IMR-90 (cell line): ENCODE measurements at regions not wholly inside any gene's neighbourhood (a gene's known extent, or its start where the extent isn't known, plus 50 kb on each side); places are given as distances from the start of the nearest gene placed in this dataset.

ENCODE experiments used
- ATAC-seq: fragments of 200-7000 bp; cut with Tn5 transposase; 2 replicates; pipeline ENCODE4 v1.9.1; 2020; ENCODE audit warnings: low read depth, mild to moderate bottlenecking, moderate library complexity
- BruUV-seq: library from RNA; stranded (reverse); fragments of 400-500 nt; replicated peaks from 2 replicates; lab custom pipeline; 2021; lab: Mats Ljungman, UMichigan
- CTCF ChIA-PET: fragments of 300-600 bp; formaldehyde crosslinking; extraction: SDS; loops from one replicate; lab custom pipeline; 2021; ENCODE audit warnings: antibody characterized with exemption; lab: Yijun Ruan, JAX
- POLR2A ChIA-PET: fragments of 300-600 bp; sonication (Branson Sonifier 250); formaldehyde crosslinking; loops from one replicate; lab custom pipeline; 2022; ENCODE audit warnings: antibody characterized with exemption; ENCODE audit not compliant: unreplicated experiment; lab: Charles Lee
- DNase-seq: peaks from one replicate; pipeline ENCODE4 v3.0.0; 2013
- H2AFZ ChIP-seq: replicated peaks from 2 replicates; pipeline ENCODE3; 2013; ENCODE audit warnings: low read length, mild to moderate bottlenecking; ENCODE audit not compliant: poor library complexity
- H2AK5ac ChIP-seq: 2 replicates; pipeline ENCODE4 v1.6.1; 2013; ENCODE audit warnings: low read depth, low read length, inconsistent platforms
- H2AK9ac ChIP-seq: replicated peaks from 2 replicates; pipeline ENCODE3; 2013; ENCODE audit warnings: mild to moderate bottlenecking, low read depth, low read length, moderate library complexity; ENCODE audit not compliant: poor library complexity
- H2BK120ac ChIP-seq: 2 replicates; pipeline ENCODE4 v1.6.1; 2013; ENCODE audit warnings: low read depth, low read length, inconsistent platforms
- H2BK15ac ChIP-seq: 3 replicates; pipeline ENCODE4 v1.6.1; 2013; ENCODE audit warnings: low read depth, low read length, inconsistent platforms
- H2BK20ac ChIP-seq: 2 replicates; pipeline ENCODE4 v1.6.1; 2013; ENCODE audit warnings: low read depth, mild to moderate bottlenecking, inconsistent platforms, low read length, moderate library complexity
- H2BK5ac ChIP-seq: 2 replicates; pipeline ENCODE4 v1.6.1; 2013; ENCODE audit warnings: mild to moderate bottlenecking, low read depth, low read length, inconsistent platforms; ENCODE audit not compliant: poor library complexity, severe bottlenecking
- H3K14ac ChIP-seq: replicated peaks from 2 replicates; pipeline ENCODE4 v1.6.1; 2013; ENCODE audit warnings: low read depth, low read length, inconsistent platforms
- H3K18ac ChIP-seq: 2 replicates; pipeline ENCODE4 v1.6.1; 2013; ENCODE audit warnings: low read depth, low read length, control low read depth
- H3K23ac ChIP-seq: 2 replicates; pipeline ENCODE4 v1.6.1; 2013; ENCODE audit warnings: low read depth, low read length, inconsistent platforms
- H3K27ac ChIP-seq: 2 replicates; pipeline ENCODE4 v1.5.1; 2013; ENCODE audit warnings: mild to moderate bottlenecking, control low read depth, low read length; ENCODE audit not compliant: insufficient read depth
- H3K27me3 ChIP-seq: 2 replicates; pipeline ENCODE4 v1.6.1; 2013; ENCODE audit warnings: low read length; ENCODE audit not compliant: control insufficient read depth, insufficient read depth
- H3K36me3 ChIP-seq: 2 replicates; pipeline ENCODE4 v1.6.1; 2013; ENCODE audit warnings: low read length, mixed read lengths; ENCODE audit not compliant: control insufficient read depth, insufficient read depth
- H3K4ac ChIP-seq: 2 replicates; pipeline ENCODE4 v1.6.1; 2013; ENCODE audit warnings: low read depth, low read length, inconsistent platforms
- H3K4me1 ChIP-seq: 2 replicates; pipeline ENCODE4 v1.6.1; 2013; ENCODE audit warnings: low read length, mixed read lengths; ENCODE audit not compliant: control insufficient read depth, insufficient read depth
- H3K4me2 ChIP-seq: 2 replicates; pipeline ENCODE4 v1.6.1; 2013; ENCODE audit warnings: low read depth, mild to moderate bottlenecking, control low read depth, low read length, moderate library complexity
- H3K4me3 ChIP-seq: 2 replicates; pipeline ENCODE4 v1.5.1; 2013; ENCODE audit warnings: low read depth, mild to moderate bottlenecking, control low read depth, low read length, moderate library complexity; ENCODE audit not compliant: insufficient read depth
- H3K56ac ChIP-seq: 2 replicates; pipeline ENCODE4 v1.6.1; 2013; ENCODE audit warnings: low read length, inconsistent platforms; ENCODE audit not compliant: insufficient read depth; ENCODE audit errors: extremely low read depth
- H3K79me1 ChIP-seq, 2 experiments: 2 replicates each; pipeline ENCODE4 v1.6.1; 2013; ENCODE audit warnings: low read length in 2 of 2, inconsistent platforms in 1 of 2, low read depth in 1 of 2
- H3K9ac ChIP-seq: 2 replicates; pipeline ENCODE4 v1.6.1; 2013; ENCODE audit warnings: low read depth, low read length, control low read depth
- H3K9me1 ChIP-seq: 2 replicates; pipeline ENCODE4 v1.6.1; 2013; ENCODE audit warnings: low read length, inconsistent platforms; ENCODE audit not compliant: insufficient read depth
- H3K9me3 ChIP-seq: 2 replicates; pipeline ENCODE4 v1.6.1; 2013; ENCODE audit warnings: low read length; ENCODE audit not compliant: control insufficient read depth, insufficient read depth
- H4K20me1 ChIP-seq: 2 replicates; pipeline ENCODE4 v1.6.1; 2013; ENCODE audit warnings: low read length, inconsistent platforms; ENCODE audit not compliant: insufficient read depth
- H4K5ac ChIP-seq: 2 replicates; pipeline ENCODE4 v1.6.1; 2013; ENCODE audit warnings: mild to moderate bottlenecking, low read depth, low read length, control low read depth
- H4K8ac ChIP-seq, 2 experiments: 2 replicates each; pipeline ENCODE4 v1.6.1; 2013; ENCODE audit warnings: low read depth in 2 of 2, low read length in 2 of 2, control low read depth in 1 of 2, inconsistent platforms in 1 of 2
- H4K91ac ChIP-seq: 2 replicates; pipeline ENCODE4 v1.6.1; 2013; ENCODE audit warnings: low read depth, low read length, inconsistent platforms; ENCODE audit not compliant: insufficient read depth
- CHD1 ChIP-seq: IDR thresholded peaks from 2 replicates; pipeline ENCODE4 v1.6.1; 2012; ENCODE audit warnings: low read depth, low read length, improper control_type of control experiment
- CTCF ChIP-seq: conservative IDR thresholded peaks from 2 replicates; pipeline ENCODE4 v1.5.1; 2012; ENCODE audit warnings: mild to moderate bottlenecking, low read depth, low read length, improper control_type of control experiment
- NFE2L2 ChIP-seq: fragments of 150-350 bp; IDR thresholded peaks from 2 replicates; pipeline ENCODE4 v1.6.1; 2016; ENCODE audit warnings: low read depth, mild to moderate bottlenecking, low read length
- RFX5 ChIP-seq: IDR thresholded peaks from 2 replicates; pipeline ENCODE4 v1.8.0; 2012; ENCODE audit warnings: low read depth, mild to moderate bottlenecking, low read length, moderate library complexity
- SMC3 ChIP-seq: fragments of 150-350 bp; IDR thresholded peaks from 2 replicates; pipeline ENCODE4 v1.6.1; 2016; ENCODE audit warnings: low read depth, mild to moderate bottlenecking, antibody characterized with exemption, low read length, moderate library complexity
- WGBS, 2 experiments: methylation state at CpG; one replicate each; pipeline versions ENCODE4 v1.1.5 to v1.1.7; 2013; ENCODE audit warnings: missing lambda C conversion rate in 2 of 2; ENCODE audit not compliant: insufficient read length in 1 of 2; ENCODE audit errors: extremely low coverage in 2 of 2; 5-methylcytosine and 5-hydroxymethylcytosine counted together
- dilution Hi-C: fragments of 300-500 bp; cut with HindIII; formaldehyde crosslinking; loops from one replicate; pipeline ENCODE4 v1.14.3; 2018; ENCODE audit warnings: low sequenced_read_pairs; ENCODE audit not compliant: unreplicated experiment
- in situ Hi-C: fragments of 300-500 bp; cut with MboI; formaldehyde crosslinking; loops from 3 replicates; pipeline ENCODE4 v1.14.3; 2019; ENCODE audit warnings: low sequenced_read_pairs, inconsistent platforms, mixed read lengths
- intact Hi-C: fragments of 100-400 bp; cut with micrococcal nuclease; formaldehyde crosslinking; loops from 2 replicates; pipeline ENCODE4 v1.10.0; 2022

GRCh38 chr15:53225781-53226180 is 435.6 kb upstream of the ONECUT1 start:
- no peak overlapping the region for H2AFZ ChIP-seq
- ChIA-PET POLR2A (no interaction called here), CTCF (no interaction called here)
- no peak overlapping the region for H3K4me2 ChIP-seq
- H3K56ac ChIP-seq: no peak overlapping the region
- H4K20me1 ChIP-seq: no peaks in the 10 kb centered on the region
- no peaks in the 10 kb centered on the region for H3K36me3 ChIP-seq
- no CpG with 5 or more reads among the region's 3 CpGs for WGBS, 2 experiments
- DNase-seq (no peak), ATAC-seq (no peak)
- H4K5ac ChIP-seq: no peak overlapping the region
- H4K8ac ChIP-seq: no peak overlapping the region
- peaks cover 8% of the 10 kb centered on the region for H3K9me3 ChIP-seq
- H3K23ac ChIP-seq: no peak overlapping the region
- H2BK15ac ChIP-seq: no peak overlapping the region
- H2AK9ac ChIP-seq: no peak overlapping the region
- no peaks in the 10 kb centered on the region for H3K4me1 ChIP-seq
- H3K79me1 ChIP-seq: no peaks in the 10 kb centered on the region
- H3K18ac ChIP-seq: no peak overlapping the region
- dilution Hi-C loops: no loop called here
- no peak overlapping the region for H2BK5ac ChIP-seq
- in situ Hi-C loops: no loop called here
- no peaks in the 10 kb centered on the region for H3K27me3 ChIP-seq
- H3K4ac ChIP-seq: no peak overlapping the region
- BruUV-seq: no TSS peak
- no peak overlapping the region for H2BK120ac ChIP-seq
- H4K91ac ChIP-seq: no peak overlapping the region
- H2BK20ac ChIP-seq: no peak overlapping the region
- H3K4me3 ChIP-seq: no peak overlapping the region
- TF ChIP-seq RFX5: no peak
- TF ChIP-seq CTCF: no peak
- no peak for TF ChIP-seq NFE2L2
- no peak for TF ChIP-seq SMC3
- TF ChIP-seq CHD1: no peak
- no peak overlapping the region for H3K9ac ChIP-seq
- H3K14ac ChIP-seq: no peak overlapping the region
- no peak overlapping the region for H2AK5ac ChIP-seq
- intact Hi-C loops: no loop called here
- no peak overlapping the region for H3K27ac ChIP-seq
- H3K9me1 ChIP-seq: no peaks in the 10 kb centered on the region
